Neural cell (in vitro differentiated cells): ENCODE measurements at regions not wholly inside any gene's neighbourhood (a gene's known extent, or its start where the extent isn't known, plus 50 kb on each side); places are given as distances from the start of the nearest gene placed in this dataset.

Source experiments
- H2AFZ ChIP-seq: fragments of 200-600, 300-800 bp; sonication (generic), shearing (Covaris generic); 2 replicates; pipeline ENCODE4 v1.6.0; 2014; ENCODE audit warnings: low read depth, mild to moderate bottlenecking, antibody characterized with exemption, low read length, moderate library complexity
- H3F3A ChIP-seq: fragments of 200-600 bp; shearing (Covaris generic); 2 replicates; pipeline ENCODE4 v1.6.1; 2016; ENCODE audit warnings: mild to moderate bottlenecking, moderate library complexity, mixed read lengths, antibody characterized with exemption, low read length; ENCODE audit not compliant: insufficient read depth, poor library complexity, severe bottlenecking
- H3K27ac ChIP-seq: fragments of 200-600, 300-800 bp; sonication (generic), shearing (Covaris generic); 2 replicates; pipeline ENCODE4 v1.5.1; 2014; ENCODE audit warnings: mild to moderate bottlenecking, low read length, moderate library complexity
- H3K27me3 ChIP-seq: fragments of 300-800, 200-600 bp; sonication (generic), shearing (Covaris generic); 2 replicates; pipeline ENCODE4 v1.6.0; 2014; ENCODE audit warnings: mild to moderate bottlenecking, low read depth, low read length, moderate library complexity; ENCODE audit not compliant: insufficient read depth
- H3K36me3 ChIP-seq: fragments of 300-800, 200-600 bp; sonication (generic), shearing (Covaris generic); 2 replicates; pipeline ENCODE4 v1.5.1; 2014; ENCODE audit warnings: mild to moderate bottlenecking, antibody characterized with exemption, low read length, moderate library complexity; ENCODE audit not compliant: insufficient read depth
- H3K4me2 ChIP-seq: fragments of 300-800, 200-600 bp; sonication (generic), shearing (Covaris generic); 2 replicates; pipeline ENCODE4 v1.6.0; 2014; ENCODE audit warnings: mild to moderate bottlenecking, low read length
- H3K4me3 ChIP-seq: fragments of 300-800, 200-600 bp; sonication (generic), shearing (Covaris generic); 2 replicates; pipeline ENCODE4 v1.5.1; 2014; ENCODE audit warnings: mild to moderate bottlenecking, low read length, moderate library complexity
- H3K79me2 ChIP-seq: fragments of 200-600 bp; shearing (Covaris generic); replicated peaks from 2 replicates; pipeline ENCODE4 v1.6.0; 2014; ENCODE audit warnings: mild to moderate bottlenecking, low read length, moderate library complexity; ENCODE audit not compliant: insufficient read depth
- H3K9ac ChIP-seq: fragments of 300-800, 200-600 bp; sonication (generic), shearing (Covaris generic); 2 replicates; pipeline ENCODE4 v1.6.1; 2016; ENCODE audit warnings: mild to moderate bottlenecking, low read length, mixed read lengths
- H3K9me2 ChIP-seq: fragments of 200-600 bp; shearing (Covaris generic); 2 replicates; pipeline ENCODE4 v1.6.1; 2016; ENCODE audit warnings: mild to moderate bottlenecking, low read length, mixed read lengths; ENCODE audit not compliant: insufficient read depth
- H3K9me3 ChIP-seq: fragments of 200-600, 300-800 bp; sonication (generic), shearing (Covaris generic); 2 replicates; pipeline ENCODE4 v1.6.1; 2016; ENCODE audit warnings: mild to moderate bottlenecking, mixed run types, low read length, moderate library complexity, mixed read lengths
- H4K20me1 ChIP-seq: fragments of 200-600 bp; shearing (Covaris generic); 2 replicates; pipeline ENCODE4 v1.6.1; 2016; ENCODE audit warnings: mild to moderate bottlenecking, mixed run types; ENCODE audit not compliant: insufficient read depth
- CTCF ChIP-seq: fragments of 450-650 bp; IDR thresholded peaks from 2 replicates; pipeline ENCODE4 v1.5.1; 2014; ENCODE audit warnings: antibody characterized with exemption, mild to moderate bottlenecking, moderate library complexity; ENCODE audit not compliant: poor library complexity, severe bottlenecking
- EP300 ChIP-seq: fragments of 450-650 bp; conservative IDR thresholded peaks from 2 replicates; pipeline ENCODE4 v1.6.1; 2014; ENCODE audit warnings: antibody characterized with exemption, mild to moderate bottlenecking, moderate library complexity; ENCODE audit not compliant: poor library complexity, severe bottlenecking
- EZH2 ChIP-seq: fragments of 200-600, 300-800 bp; shearing (Covaris generic), sonication (generic); IDR thresholded peaks from 2 replicates; pipeline ENCODE4 v1.6.1; 2014; ENCODE audit warnings: antibody characterized with exemption, low read length, borderline replicate concordance, mild to moderate bottlenecking; ENCODE audit not compliant: insufficient read depth, poor library complexity, severe bottlenecking
- MXI1 ChIP-seq: fragments of 450-650 bp; conservative IDR thresholded peaks from 2 replicates; pipeline ENCODE4 v1.6.1; 2014; ENCODE audit warnings: antibody characterized with exemption, mild to moderate bottlenecking; ENCODE audit not compliant: poor library complexity, severe bottlenecking
- POLR2AphosphoS5 ChIP-seq: IDR thresholded peaks from 2 replicates; pipeline ENCODE4 v1.6.1; 2012
- RAD21 ChIP-seq: fragments of 450-650 bp; conservative IDR thresholded peaks from 2 replicates; pipeline ENCODE4 v1.6.1; 2014; ENCODE audit warnings: antibody characterized with exemption, mild to moderate bottlenecking, moderate library complexity
- REST ChIP-seq: IDR thresholded peaks from 2 replicates; pipeline ENCODE4 v1.6.1; 2012; ENCODE audit warnings: borderline replicate concordance
- SMC3 ChIP-seq: fragments of 450-650 bp; conservative IDR thresholded peaks from 2 replicates; pipeline ENCODE4 v1.6.1; 2014; ENCODE audit warnings: antibody characterized with exemption, mild to moderate bottlenecking, moderate library complexity; ENCODE audit not compliant: poor library complexity
- TAF1 ChIP-seq: IDR thresholded peaks from 2 replicates; pipeline ENCODE4 v1.6.1; 2012; ENCODE audit warnings: low read depth

DNA sequence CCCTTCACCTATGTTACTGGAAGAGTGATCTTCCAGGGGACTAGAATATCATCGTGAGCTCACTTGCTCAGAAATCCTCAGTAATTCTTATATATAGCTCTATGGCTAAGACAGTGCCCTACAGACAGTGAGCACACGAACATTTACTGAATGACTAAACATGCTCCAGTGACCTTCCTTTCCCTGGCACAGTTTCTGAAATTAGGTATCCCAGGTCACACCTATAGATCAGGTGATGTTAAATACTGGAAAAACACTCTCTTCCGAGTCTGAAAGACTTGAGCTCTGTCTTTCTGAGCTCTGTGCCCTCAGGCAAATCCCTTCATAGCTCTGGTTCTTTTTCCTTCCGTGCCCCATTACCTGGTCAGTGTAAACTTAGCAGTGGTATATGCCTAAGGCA is 239.4 kb upstream of the LRIG1 start:
- no peaks in the 10 kb centered on the region for H3F3A ChIP-seq
- no peak overlapping the region for H3K4me2 ChIP-seq
- H4K20me1 ChIP-seq, result no peaks in the 10 kb centered on the region
- no peak overlapping the region for H3K27ac ChIP-seq
- H3K9me3 ChIP-seq, result no peaks in the 10 kb centered on the region
- H3K9ac ChIP-seq, result no peak overlapping the region
- H3K36me3 ChIP-seq, result no peaks in the 10 kb centered on the region
- H2AFZ ChIP-seq, result no peak overlapping the region
- TF ChIP-seq EZH2, result no peak
- TF ChIP-seq RAD21, result no peak
- TF ChIP-seq REST, result no peak
- no peak for TF ChIP-seq SMC3
- no peak for TF ChIP-seq POLR2AphosphoS5
- no peak for TF ChIP-seq TAF1
- no peak for TF ChIP-seq CTCF
- TF ChIP-seq MXI1, result no peak
- no peak for TF ChIP-seq EP300
- H3K9me2 ChIP-seq, result no peaks in the 10 kb centered on the region
- H3K4me3 ChIP-seq, result no peak overlapping the region
- H3K27me3 ChIP-seq, result no peaks in the 10 kb centered on the region
- H3K79me2 ChIP-seq, result no peaks in the 10 kb centered on the region

- Histone ChIP-seq H3K4me3 (no peak overlapping the region), H3K27me3 (no peaks in the 10 kb centered on the region), H3K9ac (no peak overlapping the region), H3K36me3 (no peaks in the 10 kb centered on the region), H3K79me2 (no peaks in the 10 kb centered on the region), H3K27ac (no peak overlapping the region), H3F3A (no peaks in the 10 kb centered on the region), H3K4me2 (no peak overlapping the region), H3K9me2 (no peaks in the 10 kb centered on the region), H4K20me1 (no peaks in the 10 kb centered on the region), H2AFZ (no peak overlapping the region), H3K9me3 (no peaks in the 10 kb centered on the region)
- TF ChIP-seq REST (no peak), EP300 (no peak), EZH2 (no peak), MXI1 (no peak), RAD21 (no peak), TAF1 (no peak), SMC3 (no peak), CTCF (no peak), POLR2AphosphoS5 (no peak)
Measured at GRCh38 chr3:66744521-66744920, 243.7 kb upstream of the LRIG1 start.
